Epidermal melanocyte (primary cell): ENCODE measurements at regions not wholly inside any gene's neighbourhood (a gene's known extent, or its start where the extent isn't known, plus 50 kb on each side); places are given as distances from the start of the nearest gene placed in this dataset.
"Not testable (repeated sequence)": the region's sequence is repeated elsewhere in the genome, so short reads cannot be mapped to it uniquely, and the experiment has no call there.

ENCODE experiments used
- DNase-seq: peaks from one replicate; pipeline ENCODE4 v3.0.0; 2011; ENCODE audit warnings: low spot score; ENCODE audit not compliant: insufficient read length

DNA sequence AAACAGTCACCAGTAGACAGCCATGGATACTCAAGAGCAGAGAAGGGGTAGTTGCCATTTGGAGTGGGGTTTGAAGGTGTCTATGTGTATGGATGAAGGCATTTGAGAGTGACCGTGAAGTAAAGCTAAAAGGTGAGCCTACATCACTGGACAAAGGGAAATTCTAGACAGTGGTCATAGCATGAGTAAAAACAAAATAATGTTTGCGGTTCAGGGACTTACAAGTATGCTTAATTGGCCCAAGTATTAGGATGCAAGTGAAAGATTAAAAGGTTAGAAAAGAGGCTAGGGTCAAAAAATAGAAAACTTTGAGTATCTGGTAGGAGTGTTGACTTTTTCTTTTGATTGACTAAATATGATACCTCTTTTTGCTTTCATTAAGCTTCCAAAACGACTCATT, 238.1 kb upstream of the SLC8A1 start:
- no peak for DNase-seq

DNA sequence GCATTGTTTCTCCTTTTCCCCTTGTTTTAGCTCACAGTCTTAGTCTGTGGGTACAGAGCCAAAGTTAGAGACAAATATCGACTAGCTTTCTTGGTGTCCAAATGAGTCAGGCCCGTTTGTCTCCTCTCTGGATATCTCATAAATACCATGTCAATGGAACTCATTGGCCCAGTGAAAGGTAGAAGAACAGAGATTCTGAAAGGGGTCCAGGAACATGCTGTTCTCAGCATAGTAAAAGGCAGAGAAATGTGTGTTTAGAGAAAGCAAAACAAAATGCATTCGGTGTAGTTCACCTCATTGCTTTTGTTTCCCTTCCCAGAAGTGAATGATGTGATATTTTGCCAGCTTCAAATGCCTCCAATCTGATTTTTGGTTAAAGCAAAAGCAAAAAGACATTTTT, 238.6 kb upstream of the SLC8A1 start:
- DNase-seq = no peak

DNA sequence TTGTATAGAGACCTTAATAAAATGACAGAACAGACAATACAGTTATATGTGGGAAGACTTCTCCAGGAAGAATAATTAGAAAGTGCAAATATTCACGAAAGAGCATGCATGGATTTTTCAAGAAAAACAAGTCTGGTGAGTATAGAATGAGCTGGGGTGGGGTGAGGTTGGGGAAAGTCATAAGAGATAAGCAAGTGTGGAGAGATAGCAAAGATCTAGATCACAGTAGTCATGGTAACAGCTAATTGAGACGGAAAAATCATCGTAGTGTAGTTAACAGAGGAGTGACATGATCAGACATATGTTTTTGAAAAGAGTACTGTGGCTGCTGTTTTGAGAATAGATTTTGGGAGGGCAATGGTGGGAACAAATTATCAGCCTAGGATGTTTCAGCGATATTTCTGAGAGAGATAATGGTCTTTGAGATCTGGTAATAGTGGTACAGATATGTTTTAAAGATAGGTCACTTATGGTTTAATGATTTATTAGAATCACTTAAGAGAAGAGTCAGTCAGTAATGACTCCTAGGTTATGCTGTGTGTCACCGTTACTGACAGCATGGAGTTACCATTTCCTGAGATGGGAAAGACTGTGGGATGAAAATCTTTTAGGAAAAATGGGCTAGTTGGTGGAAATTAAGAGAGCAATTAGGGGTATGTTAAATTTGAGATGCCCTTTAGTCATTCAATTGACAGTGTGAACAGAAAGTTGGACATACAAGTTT, 248.5 kb upstream of the SLC8A1 start:
- DNase-seq = no peak

DNA sequence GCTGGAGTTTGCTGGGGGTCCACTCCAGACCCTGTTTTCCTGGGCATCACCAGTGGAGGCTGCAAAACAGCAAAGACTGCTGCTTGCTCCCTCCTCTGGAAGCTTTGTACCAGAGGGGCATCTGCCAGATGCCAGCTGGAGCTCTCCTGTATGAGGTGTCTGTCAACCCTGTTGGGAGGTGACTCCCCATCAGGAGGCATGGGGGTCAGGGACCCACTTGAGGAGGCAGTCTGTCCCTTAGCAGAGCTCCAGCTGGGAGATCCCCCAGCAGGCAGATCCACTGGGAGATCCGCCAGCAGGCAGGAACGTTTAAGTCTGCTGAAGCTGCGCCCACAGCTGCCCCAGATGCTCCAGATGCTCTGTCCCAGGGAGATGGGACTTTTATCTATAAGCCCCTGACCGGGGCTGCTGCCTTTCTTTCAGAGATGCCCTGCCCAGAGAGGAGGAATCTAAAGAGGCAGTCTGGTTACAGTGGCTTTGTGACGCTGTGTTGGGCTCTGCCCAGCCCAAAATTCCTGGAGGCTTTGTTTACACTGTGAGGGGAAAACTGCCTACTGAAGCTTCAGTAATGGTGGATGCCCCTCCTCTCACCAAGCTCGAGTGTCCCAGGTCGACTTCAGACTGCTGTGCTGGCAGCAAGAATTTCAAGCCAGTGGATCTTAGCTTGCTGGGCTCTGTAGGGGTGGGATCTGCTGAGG, 260.5 kb upstream of the SLC8A1 start:
- DNase-seq = not testable (repeated sequence)

DNA sequence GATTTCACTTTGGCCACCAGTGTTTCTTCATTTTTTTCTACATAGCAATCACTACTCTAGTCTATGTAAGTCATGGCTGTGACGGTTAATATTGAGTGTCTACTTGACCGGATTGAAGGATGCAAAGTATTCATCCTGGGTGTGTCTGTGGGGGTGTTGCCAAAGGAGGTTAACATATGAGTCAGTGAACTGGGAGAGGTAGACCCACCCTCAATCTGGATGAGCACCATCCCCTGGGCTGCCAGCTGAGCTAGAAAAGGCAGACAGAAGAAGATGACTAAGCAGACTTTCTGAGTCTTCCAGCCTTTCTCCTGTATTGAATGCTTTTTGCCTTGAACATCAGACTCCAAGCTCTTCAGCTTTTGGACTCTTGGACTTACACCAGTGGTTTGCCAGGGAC, 265.0 kb upstream of the SLC8A1 start:
- no peak for DNase-seq

DNA sequence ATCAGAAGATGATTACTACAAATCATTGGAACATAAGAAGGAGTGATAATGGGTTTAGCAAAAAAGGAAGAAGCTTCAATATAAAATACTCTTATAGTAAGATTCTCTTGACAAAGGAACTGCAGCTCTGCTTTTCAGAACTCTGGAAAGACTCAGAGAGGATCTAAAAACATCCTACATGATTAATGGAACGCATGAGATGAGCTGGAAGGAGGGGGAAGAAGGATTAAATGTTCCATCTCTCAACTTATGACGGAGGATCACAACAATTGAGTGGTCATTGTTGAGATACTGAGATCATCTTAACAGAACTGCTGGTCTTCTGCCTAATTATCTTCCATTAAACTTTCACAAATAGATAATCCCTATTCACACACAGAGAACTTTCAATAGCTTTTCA, 267.5 kb upstream of the SLC8A1 start:
- DNase-seq = no peak

DNA sequence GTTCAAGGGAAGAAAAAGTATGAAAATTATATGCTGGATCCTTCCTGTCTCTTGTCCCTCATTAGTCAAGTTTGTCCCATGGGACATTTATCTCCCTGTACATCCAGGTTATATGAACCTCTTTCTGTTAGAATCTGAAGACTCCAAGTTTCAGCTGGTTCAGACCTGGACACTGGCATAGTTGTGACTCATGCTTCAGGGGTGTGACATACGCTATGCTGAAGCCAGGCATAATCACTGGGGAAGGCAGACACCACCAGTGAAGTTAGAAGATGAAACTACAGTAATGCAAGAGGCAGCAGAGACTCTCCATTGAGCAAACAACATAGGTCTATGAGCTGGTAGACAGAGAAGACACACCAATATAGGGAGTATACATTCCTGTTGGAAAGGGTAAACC, 269.7 kb upstream of the SLC8A1 start:
- DNase-seq = no peak

DNA sequence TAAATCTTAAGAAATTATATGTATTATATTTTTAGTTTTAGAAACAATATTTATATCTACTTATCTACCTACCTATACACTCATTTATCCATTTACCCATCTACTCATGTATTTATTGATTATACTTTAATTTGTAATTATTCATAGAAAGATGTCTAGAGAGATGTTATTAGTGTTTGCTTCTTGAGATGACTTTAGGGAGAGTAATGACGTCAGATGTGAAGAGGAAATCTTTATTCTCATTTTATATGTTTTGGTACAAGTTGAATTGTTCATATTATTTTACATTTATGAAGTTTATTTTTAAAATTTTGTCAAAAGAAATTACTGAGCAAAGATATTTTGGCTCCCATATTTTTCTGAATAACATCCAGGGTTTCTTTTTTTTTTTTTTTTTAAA, 271.3 kb upstream of the SLC8A1 start:
- DNase-seq = no peak

DNA sequence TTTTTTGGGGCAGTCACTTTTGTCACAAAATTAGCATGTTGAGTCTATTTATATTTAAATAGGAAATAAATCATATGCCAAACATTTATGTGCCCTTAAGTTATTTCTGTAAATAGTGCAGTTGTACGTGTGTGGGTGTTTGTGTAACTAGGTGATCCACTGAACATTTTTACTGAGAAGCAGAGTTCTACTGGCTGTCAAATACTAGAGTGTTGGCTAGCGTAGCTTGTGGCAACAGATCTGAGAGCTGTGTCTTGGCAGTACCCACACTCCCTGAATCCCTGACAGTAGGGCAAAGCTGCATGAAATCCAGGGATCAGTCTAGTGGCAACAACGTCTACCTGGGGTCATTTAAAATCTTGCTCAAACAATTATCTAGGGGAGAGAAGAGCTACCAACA, 273.1 kb upstream of the SLC8A1 start:
- DNase-seq = no peak

DNA sequence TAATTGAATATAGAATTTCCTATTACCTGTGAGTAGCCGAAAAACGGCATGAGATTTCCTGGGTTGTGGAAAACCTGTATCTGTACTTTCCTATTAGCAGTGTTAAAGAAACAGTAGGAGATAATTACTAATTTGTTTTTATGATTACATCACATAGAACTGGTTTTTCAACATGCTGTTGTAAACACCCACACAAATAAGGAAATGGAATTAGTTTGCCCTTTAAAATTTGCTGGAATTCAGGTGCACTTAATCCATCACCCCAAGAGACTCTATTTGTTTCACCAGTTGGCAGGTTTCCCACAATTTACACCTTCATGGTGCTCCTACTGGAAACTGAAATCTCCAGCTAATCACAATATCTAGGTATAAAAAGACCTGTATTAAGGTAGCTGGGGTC, 274.1 kb upstream of the SLC8A1 start:
- no peak for DNase-seq

DNA sequence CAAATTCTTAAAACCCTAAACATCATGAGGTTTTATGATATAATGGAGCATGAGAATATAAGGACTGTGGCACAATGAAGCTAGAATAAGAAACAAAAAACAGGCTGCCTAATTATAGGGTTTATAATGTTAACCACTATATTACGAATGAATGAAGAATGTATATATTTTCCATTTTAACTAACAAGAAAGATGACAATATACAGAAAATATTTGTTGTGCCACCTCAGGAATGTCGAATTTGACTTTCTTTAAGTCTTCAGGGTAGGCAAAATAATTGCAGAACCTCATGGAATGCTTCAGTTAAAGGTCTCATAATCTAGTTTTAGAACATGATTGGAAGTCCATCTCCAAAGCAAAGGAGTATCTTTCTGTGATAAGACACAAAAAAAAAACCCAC, 282.9 kb upstream of the SLC8A1 start:
- DNase-seq = no peak

DNA sequence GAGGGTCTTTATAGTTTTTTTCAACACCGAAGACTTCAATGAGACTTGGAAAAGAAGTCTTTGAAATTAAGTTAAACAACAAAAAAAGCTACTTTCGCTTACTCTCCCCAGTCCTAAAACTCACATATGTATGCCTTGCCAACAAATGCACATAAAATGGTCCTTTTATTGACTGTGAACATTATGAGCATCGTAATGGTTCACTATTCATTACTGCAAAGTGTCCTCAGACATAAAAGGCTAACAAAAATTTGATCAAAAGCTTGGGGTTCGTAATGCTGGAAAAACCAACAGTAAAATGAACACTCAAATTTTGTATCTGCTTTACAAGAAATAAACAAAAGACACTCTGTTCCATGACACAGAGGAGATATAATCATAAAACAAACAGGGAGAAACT, 285.3 kb upstream of the SLC8A1 start:
- no peak for DNase-seq

DNA sequence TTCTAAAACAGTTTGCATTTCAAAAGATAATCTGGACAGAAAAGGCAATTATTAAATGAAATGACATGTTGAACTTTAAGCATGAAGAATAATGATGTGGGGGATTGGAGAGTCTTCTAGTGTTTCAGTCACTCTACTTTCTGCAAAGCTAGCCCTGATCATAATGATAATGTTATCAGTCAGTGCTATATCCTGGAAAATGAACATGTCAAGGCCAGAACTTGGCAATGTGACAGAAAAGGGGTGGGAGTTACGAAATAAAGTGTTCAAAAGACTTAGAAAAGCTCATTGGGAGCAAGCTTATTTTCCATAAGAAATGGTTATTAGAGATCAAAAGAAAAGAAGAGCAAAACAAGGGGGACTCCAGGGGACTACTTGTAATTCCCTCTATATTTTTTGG, 288.5 kb upstream of the SLC8A1 start:
- no peak for DNase-seq

DNA sequence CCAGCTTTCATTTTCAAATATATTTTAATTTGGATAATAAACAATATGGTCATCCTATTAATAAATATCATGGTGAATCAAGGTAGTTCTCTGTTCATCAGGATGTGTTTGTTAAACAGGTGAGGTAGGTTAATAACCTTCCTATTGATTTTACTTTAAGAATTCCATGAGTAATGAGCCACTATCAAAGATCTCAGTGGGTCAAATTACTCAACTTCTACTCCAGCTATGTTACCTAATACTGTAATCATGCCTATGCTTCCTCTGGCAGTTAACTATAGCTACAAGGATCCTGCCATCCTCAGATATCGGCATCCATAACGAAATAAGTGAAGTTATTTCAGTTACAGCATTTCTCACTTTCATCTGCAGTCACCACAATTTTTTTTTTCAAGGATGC, 289.6 kb upstream of the SLC8A1 start:
- no peak for DNase-seq

DNA sequence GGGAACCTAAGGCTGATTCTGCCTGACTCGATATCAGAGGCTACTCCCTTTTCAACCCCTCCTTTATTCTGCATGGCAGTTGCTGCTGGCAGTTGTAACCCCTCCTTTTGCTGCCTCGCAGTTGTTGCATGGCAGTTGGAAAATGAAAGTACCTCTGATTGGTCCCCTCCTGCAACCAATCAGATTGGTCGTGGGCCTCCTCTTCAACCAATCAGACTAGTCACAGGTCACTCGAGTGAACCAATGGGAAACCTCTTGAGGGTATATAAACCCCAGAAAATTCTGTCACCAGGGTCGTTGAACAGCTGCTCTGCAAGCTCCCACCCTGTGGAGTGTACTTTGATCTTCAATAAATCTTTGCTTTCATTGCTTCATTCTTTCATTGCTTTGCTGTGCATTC, 294.3 kb upstream of the SLC8A1 start:
- no peak for DNase-seq

DNA sequence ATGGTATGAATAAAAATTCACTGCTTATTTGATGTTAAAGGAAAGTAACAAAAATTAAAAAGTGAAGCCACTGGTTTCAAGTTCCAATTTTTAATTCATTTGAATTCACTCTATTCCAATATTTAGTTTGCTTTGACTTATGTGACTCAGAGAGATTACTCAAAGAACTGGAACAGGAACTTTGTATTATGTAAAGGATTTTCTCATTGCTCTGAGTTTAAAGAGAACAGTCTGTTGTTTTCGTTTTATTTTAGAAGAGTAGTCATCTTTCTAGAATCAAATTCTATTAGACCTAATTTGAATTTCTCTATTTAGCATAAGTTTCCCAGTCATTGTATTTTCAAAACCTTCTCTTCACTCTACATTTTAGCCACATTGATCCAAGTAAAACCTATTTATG, 300.1 kb upstream of the SLC8A1 start:
- DNase-seq = no peak

DNA sequence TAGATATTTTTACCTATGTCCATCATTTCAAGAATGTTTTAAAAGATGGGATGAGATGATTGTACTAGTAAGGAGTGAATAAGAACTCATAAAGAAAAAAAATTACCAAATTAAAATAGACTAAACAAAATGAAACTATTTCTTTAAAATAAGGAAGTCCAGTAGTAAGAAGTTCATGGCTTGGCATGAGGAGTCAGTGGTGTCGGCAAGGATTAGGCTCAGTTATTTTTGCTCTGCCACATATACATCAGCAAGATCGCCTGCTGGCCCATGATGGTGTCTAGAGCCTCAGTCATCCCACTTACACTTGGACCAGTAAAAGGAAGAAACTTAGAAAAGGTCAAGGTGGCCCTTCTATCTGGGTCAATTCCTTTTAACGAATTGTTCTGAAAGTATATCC, 300.9 kb upstream of the SLC8A1 start:
- no peak for DNase-seq

DNA sequence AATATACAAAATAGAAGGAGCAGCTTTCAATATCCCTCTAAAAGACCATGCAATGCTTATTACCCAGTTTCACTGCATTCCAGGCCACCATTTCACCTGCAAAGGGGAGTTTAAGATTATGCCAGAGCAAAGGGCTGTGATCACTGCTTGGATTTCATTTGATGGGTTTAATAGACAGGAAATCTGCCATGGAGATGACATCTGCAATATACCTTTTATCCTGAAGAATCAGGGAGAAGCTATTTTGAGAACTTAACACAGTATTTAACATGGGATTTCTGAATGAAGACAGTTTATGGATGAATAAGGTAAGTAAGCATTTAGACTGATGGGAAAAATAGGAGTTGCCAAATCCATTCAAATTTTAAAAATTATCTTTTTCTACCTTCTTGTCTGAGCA, 303.0 kb upstream of the SLC8A1 start:
- no peak for DNase-seq

DNA sequence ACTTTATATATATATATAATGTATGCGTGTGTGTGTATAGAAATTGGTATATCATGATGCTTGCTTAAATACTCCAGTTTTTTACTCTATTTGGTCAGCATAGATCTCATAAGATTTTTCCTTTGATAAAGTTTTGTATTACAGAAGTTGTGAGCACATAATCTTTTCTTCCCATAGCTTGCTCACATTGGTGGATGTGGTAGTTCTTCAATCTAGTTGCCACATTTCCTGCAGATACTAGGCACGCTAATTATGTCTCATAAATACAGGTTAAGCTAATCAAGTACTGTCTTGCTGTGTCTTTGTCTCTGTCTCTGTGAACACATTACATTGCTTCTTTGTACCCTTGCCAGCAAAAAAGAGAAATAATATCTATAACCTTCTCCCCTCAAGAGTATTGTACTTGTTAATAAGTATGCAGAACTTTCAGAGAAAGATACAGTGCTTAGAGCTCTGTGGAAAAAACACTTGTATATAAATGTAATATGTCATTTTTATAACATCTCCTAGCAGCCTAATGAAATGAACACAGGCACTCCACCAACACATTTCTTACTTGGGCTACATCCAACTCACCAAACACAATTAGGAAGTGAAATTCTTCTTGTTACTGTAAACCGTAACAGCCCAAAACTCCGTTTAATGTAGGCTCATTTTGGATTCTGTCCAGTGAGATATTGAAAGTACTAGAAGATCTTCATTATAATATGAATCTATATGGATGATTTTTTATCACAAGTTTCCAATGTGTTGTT, 306.7 kb upstream of the SLC8A1 start:
- DNase-seq = no peak

DNA sequence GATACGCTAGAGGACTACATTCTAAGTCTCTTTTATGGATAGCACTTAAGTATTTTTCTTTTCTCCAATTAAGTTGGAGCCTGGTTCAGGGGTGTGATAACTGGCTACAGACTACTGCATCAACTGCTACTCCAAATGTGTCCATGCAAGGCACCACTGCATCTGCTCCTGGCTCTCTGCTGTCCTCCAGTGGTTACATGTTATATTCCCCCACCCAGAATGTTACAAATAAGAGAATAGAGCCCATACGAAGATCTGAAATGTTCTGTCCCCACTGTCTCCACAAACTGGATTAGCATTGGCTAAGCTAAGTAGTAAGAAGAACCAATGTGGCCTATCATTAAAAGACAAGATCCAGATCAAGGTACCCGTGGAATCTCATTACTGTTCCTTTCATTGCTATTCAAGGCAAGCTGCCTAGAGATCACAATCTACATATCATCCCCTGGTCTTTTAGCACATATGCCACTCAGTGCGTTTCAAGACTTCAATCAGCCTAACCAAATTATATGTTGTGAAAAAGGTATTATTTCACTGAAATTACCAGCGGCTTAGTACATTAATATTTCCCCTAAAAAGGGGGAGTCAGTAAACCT, 308.3 kb upstream of the SLC8A1 start:
- DNase-seq = peak; percentile 18

DNA sequence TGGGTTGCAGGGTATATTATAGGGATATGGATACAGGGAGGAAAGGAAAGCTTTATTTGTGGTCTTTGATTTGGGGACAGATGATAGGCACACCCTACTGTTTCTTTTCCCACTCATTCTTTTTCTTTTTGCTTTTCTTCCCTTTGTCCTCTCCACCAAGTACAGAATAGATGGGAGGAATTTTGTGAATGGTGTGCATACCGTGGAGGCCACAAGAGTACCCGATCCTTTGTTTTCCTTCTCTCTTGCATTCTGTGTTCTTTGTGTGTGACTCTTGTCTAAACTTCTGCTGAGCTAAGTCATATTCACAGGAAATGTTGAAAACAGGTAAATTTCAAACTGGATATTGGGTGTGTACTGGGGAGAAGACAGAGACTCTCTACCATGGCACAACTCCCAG, 321.4 kb upstream of the SLC8A1 start:
- no peak for DNase-seq

DNA sequence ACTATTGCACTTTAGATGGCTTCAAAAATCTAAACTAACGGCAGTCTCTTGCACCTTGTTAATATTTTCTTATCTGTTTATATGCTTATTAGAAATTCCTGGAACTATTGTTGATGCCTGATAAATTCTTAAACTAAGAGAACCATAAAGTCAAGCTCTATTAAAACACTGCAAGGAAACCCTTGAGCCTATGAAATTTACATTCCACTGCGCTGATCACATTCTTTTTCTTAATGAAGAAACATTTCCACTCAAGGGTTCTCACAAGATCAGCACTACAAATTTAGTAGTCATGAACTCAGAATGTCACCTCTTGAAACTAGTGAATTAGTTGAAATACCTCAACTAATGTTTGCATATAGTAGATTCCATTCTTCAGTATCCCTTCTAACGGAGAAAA, 331.8 kb upstream of the SLC8A1 start:
- no peak for DNase-seq
